Neural crest cell (in vitro differentiated cells): ENCODE measurements at regions not wholly inside any gene's neighbourhood (a gene's known extent, or its start where the extent isn't known, plus 50 kb on each side); places are given as distances from the start of the nearest gene placed in this dataset.

ENCODE experiments used
- DNase-seq: peaks from one replicate; pipeline ENCODE4 v3.0.0; 2021; ENCODE audit warnings: low read depth, mixed read lengths, low spot score
- H3K27ac Mint-ChIP-seq: one replicate; pipeline ENCODE4 v1.8.0; 2021; ENCODE audit warnings: mild to moderate bottlenecking, mixed read lengths; ENCODE audit not compliant: unreplicated experiment
- H3K27me3 Mint-ChIP-seq: 2 replicates; pipeline ENCODE4 v1.8.0; 2021; ENCODE audit warnings: low read depth, mild to moderate bottlenecking, mixed read lengths
- H3K36me3 Mint-ChIP-seq: 2 replicates; pipeline ENCODE4 v1.8.0; 2021; ENCODE audit warnings: low read depth, mild to moderate bottlenecking, mixed read lengths
- H3K4me1 Mint-ChIP-seq: 2 replicates; pipeline ENCODE4 v1.8.0; 2021; ENCODE audit warnings: mixed read lengths
- H3K4me3 Mint-ChIP-seq: one replicate; pipeline ENCODE4 v1.8.0; 2021; ENCODE audit warnings: mild to moderate bottlenecking, mixed read lengths
- H3K9me3 Mint-ChIP-seq: 2 replicates; pipeline ENCODE4 v1.8.0; 2021; ENCODE audit warnings: mixed read lengths
- CTCF ChIP-seq: fragments of 200-600 bp; sonication (generic); conservative IDR thresholded peaks from 2 replicates; pipeline ENCODE4 v1.5.0; 2021; ENCODE audit warnings: antibody characterized with exemption, mild to moderate bottlenecking

- DNase-seq: no peak
- Mint-ChIP-seq H3K27ac (no peak overlapping the region), H3K9me3 (peaks cover 4% of the 10 kb centered on the region), H3K4me3 (no peak overlapping the region), H3K36me3 (no peaks in the 10 kb centered on the region), H3K4me1 (no peaks in the 10 kb centered on the region), H3K27me3 (peaks cover 2% of the 10 kb centered on the region)
- TF ChIP-seq CTCF: no peak
Measured at GRCh38 chr3:4234889-4235288, 68.3 kb upstream of the SETMAR start.

GRCh38 chr3:4235690-4236089 lies 67.5 kb upstream of the SETMAR start:
- Mint-ChIP-seq H3K9me3 (peaks cover 4% of the 10 kb centered on the region), H3K4me1 (no peaks in the 10 kb centered on the region), H3K4me3 (no peak overlapping the region), H3K27me3 (peaks cover 3% of the 10 kb centered on the region), H3K27ac (no peak overlapping the region), H3K36me3 (no peaks in the 10 kb centered on the region)
- DNase-seq: no peak
- no peak for TF ChIP-seq CTCF

- Mint-ChIP-seq H3K9me3 (peaks cover 4% of the 10 kb centered on the region), H3K27me3 (peaks cover 8% of the 10 kb centered on the region), H3K27ac (no peak overlapping the region), H3K4me3 (no peak overlapping the region), H3K36me3 (no peaks in the 10 kb centered on the region), H3K4me1 (no peaks in the 10 kb centered on the region)
- DNase-seq: no peak
- TF ChIP-seq CTCF: no peak
Measured at GRCh38 chr3:4241595-4242170, 61.5 kb upstream of the SETMAR start.

GRCh38 chr3:4245671-4246070 lies 57.5 kb upstream of the SETMAR start:
- H3K9me3 Mint-ChIP-seq: no peaks in the 10 kb centered on the region
- H3K4me3 Mint-ChIP-seq: no peak overlapping the region
- H3K36me3 Mint-ChIP-seq: no peaks in the 10 kb centered on the region
- no peak for DNase-seq
- H3K27ac Mint-ChIP-seq: no peak overlapping the region
- H3K27me3 Mint-ChIP-seq: peaks cover 5% of the 10 kb centered on the region
- no peaks in the 10 kb centered on the region for H3K4me1 Mint-ChIP-seq
- TF ChIP-seq CTCF: no peak

- Mint-ChIP-seq H3K36me3 (no peaks in the 10 kb centered on the region), H3K4me1 (no peaks in the 10 kb centered on the region), H3K27me3 (peaks cover 5% of the 10 kb centered on the region), H3K9me3 (no peaks in the 10 kb centered on the region), H3K27ac (no peak overlapping the region), H3K4me3 (no peak overlapping the region)
- no peak for TF ChIP-seq CTCF
- no peak for DNase-seq
Measured at GRCh38 chr3:4247391-4247790, 55.8 kb upstream of the SETMAR start.
